Transverse colon (tissue), 4 donors: ENCODE measurements at regions not wholly inside any gene's neighbourhood (a gene's known extent, or its start where the extent isn't known, plus 50 kb on each side); places are given as distances from the start of the nearest gene placed in this dataset.

Experiments
- CTCF ChIP-seq, 5 experiments: fragments of 200-600 bp in 3 of 5; fragments of 450-650 bp in 2 of 5; sonication (generic) in 3 of 5; IDR thresholded peaks; 1 replicate in 2 of 5; 2 replicates in 3 of 5; pipeline ENCODE4 v1.5.1; 2016 to 2017; ENCODE audit warnings: antibody characterized with exemption in 5 of 5, inconsistent platforms in 3 of 5, mild to moderate bottlenecking in 2 of 5, moderate library complexity in 1 of 5
- EP300 ChIP-seq: sonication (generic); formaldehyde crosslinking; IDR thresholded peaks from one replicate; pipeline ENCODE4 v1.6.1; 2017; ENCODE audit warnings: antibody characterized with exemption, low read depth
- POLR2A ChIP-seq: fragments of 450-650 bp; IDR thresholded peaks from one replicate; pipeline ENCODE4 v1.6.1; 2016; ENCODE audit warnings: antibody characterized with exemption, mild to moderate bottlenecking, moderate library complexity
- POLR2AphosphoS5 ChIP-seq, 3 donors: sonication (generic); formaldehyde crosslinking; IDR thresholded peaks; one replicate each; pipeline ENCODE4 v1.6.1; 2016; ENCODE audit warnings: antibody characterized with exemption in 3 of 3

GRCh38 chr13:58858870-58859371 lies 1227.4 kb downstream of the PCDH17 start:
- no peak for TF ChIP-seq CTCF (IDR thresholded peaks at IDR 0.05)
- TF ChIP-seq POLR2A = no peak
- TF ChIP-seq EP300 = no peak
- no peak for TF ChIP-seq POLR2AphosphoS5 (IDR thresholded peaks at IDR 0.05)
